ENCODE measurements at regions not wholly inside any gene's neighbourhood (a gene's known extent, or its start where the extent isn't known, plus 50 kb on each side); places are given as distances from the start of the nearest gene placed in this dataset.
"Not testable (repeated sequence)": the region's sequence is repeated elsewhere in the genome, so short reads cannot be mapped to it uniquely, and the experiment has no call there.

DNA sequence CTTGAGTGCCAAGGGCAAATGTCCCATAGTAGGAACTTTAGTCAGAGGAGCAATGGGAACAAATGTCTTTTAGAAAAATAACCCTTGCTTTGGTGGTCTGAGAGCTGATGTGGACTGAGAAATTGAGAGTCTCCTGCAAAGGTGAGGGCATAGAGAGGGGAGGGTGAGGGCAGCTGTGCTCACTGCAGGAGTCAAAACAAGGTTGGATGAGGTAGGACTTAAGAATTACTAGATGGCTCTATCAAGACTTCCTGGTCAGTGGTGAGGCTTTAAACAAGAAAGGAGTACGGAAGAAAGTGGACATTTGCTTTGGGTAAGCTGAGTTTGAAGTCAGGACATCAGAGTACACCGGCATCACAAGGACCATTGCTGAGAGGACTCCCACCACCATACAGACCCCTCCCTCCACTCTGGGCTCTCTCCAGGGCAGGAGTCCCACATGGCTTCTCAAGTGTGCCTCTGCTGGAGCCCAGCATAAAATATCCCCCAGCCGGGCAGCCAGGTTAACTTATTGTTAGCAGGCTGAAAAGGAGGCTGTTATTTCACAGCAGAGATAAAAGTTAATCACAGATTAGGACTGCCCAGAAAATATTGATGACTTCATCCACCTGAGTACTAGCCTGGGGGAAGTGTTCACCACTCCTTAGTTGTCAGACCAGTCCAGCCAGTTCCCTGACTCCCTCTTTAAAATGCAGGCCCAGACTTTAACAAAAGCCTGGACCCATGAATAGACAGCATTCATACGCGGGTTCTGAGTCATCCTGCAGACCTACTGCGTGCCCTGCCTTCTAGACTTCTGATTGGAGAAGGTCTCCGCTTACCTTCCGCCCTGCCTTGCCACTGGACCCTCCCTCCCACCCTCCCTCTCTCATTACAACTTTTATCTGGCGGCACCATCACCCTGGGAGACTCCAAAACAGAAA lies 167.2 kb downstream of the BCL2L11 start:
- not testable (repeated sequence) for H3K4me1 ChIP-seq (ENCODE audit: control insufficient read depth, insufficient read depth, low read length, unreplicated experiment); H3K4me3 ChIP-seq (ENCODE audit: low read depth, low read length); H3K79me2 ChIP-seq (ENCODE audit: control insufficient read depth, insufficient read depth, low read length, unreplicated experiment); H3K27ac ChIP-seq (ENCODE audit: low read depth, low read length); H3K36me3 ChIP-seq (ENCODE audit: insufficient read depth, low read length); H3K27me3 ChIP-seq (ENCODE audit: insufficient read depth, low read length); H2AFZ ChIP-seq (ENCODE audit: low read length, unreplicated experiment)

DNA sequence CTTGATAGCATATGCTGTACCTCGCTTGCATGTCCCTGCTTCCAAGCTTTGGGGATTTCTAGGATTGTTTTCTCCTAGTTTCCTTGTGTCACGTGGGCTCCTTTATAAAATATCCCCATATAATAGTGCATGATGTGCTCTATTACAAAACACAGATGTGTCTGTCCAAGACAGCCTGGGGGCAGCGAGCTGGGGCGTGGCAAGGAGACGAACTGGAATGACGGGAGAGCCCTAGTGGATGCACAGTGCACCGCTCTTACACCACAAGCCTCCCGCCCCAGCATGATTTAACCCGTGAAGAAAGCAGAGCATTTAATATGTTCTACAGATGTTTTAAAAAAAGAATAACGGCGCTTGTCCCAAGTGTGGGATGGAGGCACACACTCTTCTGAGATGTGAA lies 169.7 kb downstream of the BCL2L11 start:
- not testable (repeated sequence) for H3K27ac ChIP-seq (ENCODE audit: low read depth, low read length); H3K79me2 ChIP-seq (ENCODE audit: control insufficient read depth, insufficient read depth, low read length, unreplicated experiment); H3K27me3 ChIP-seq (ENCODE audit: insufficient read depth, low read length); H3K36me3 ChIP-seq (ENCODE audit: insufficient read depth, low read length); H2AFZ ChIP-seq (ENCODE audit: low read length, unreplicated experiment); H3K4me1 ChIP-seq (ENCODE audit: control insufficient read depth, insufficient read depth, low read length, unreplicated experiment); H3K4me3 ChIP-seq (ENCODE audit: low read depth, low read length)

DNA sequence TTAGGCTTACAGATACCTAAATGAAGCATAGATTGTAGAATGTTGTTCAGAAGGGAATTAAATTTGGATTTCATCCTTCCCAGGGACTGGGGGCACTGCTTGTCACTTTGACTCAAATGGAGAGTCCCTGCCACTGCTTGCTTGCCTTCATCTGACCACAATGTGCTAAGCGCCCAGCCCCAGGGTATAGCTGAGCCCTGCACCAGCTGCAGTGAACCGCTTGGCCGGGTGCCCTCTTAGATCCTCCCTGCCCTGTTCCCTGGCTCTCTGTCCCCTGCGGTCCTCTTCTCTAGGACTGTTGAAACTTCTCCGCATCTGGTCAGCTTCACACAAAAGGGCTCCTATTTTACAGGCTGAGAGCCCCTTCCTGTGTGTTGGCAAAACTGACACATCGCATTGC lies 170.9 kb downstream of the BCL2L11 start:
- not testable (repeated sequence) for H3K27ac ChIP-seq (ENCODE audit: low read depth, low read length); H2AFZ ChIP-seq (ENCODE audit: low read length, unreplicated experiment); H3K4me1 ChIP-seq (ENCODE audit: control insufficient read depth, insufficient read depth, low read length, unreplicated experiment); H3K27me3 ChIP-seq (ENCODE audit: insufficient read depth, low read length); H3K4me3 ChIP-seq (ENCODE audit: low read depth, low read length); H3K79me2 ChIP-seq (ENCODE audit: control insufficient read depth, insufficient read depth, low read length, unreplicated experiment); H3K36me3 ChIP-seq (ENCODE audit: insufficient read depth, low read length)

DNA sequence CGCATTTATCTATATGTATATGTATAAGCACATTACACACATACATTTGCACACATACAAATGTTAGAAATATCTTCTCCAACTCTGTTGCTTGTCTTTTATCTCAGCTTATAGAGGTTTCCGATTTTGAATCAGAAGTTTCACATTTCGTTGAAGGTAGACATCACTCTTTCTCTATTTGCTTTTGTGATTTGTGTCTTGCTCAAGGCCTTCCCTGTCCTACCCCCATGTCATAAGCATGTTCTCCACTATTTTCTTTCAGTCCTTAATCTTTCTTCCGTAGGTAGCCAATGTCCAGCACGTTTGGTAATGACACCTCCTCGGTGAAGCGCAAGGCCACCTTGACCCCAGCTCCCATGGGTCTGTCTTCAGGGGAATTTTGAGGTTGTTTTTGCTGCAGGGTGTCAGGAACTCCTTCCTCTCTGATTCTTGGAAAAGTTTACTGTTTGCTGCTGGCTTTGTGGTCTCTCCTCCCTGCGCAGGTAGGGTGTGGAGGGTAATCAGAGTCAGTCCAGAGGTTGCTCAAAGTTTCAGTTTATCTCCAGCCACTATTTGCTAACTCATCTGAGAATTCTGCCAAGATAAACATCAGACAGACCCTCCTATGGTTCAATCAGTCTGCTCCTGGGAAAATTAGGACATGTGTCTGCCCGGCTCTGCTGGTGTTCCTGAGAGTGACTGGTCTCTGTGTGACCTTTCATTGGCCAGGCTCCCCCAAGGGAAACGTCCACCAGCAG lies 171.7 kb downstream of the BCL2L11 start:
- H3K4me3 ChIP-seq (ENCODE audit: low read depth, low read length); H3K36me3 ChIP-seq (ENCODE audit: insufficient read depth, low read length); H3K27ac ChIP-seq (ENCODE audit: low read depth, low read length); H3K4me1 ChIP-seq (ENCODE audit: control insufficient read depth, insufficient read depth, low read length, unreplicated experiment); H3K79me2 ChIP-seq (ENCODE audit: control insufficient read depth, insufficient read depth, low read length, unreplicated experiment); H2AFZ ChIP-seq (ENCODE audit: low read length, unreplicated experiment); H3K27me3 ChIP-seq (ENCODE audit: insufficient read depth, low read length): not testable (repeated sequence)

DNA sequence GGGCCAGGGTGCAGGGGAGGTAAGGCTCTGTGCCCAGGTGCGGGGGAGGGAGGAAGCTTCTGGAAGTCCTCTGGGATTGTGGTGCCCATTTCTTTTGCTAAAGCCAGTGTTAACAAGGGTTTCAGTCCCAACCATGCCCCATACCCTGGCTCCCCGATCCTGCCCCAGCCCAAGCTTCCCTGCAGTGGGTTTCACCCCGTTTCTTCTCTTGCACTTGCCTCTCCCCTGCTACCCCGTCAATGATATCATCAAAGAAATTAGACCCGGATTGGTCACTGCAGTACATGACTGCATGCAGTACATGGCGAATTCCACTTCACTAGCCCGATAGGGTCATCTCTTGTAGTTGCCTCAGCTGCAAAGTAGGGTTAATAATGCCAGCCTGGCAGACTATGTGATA lies 174.0 kb downstream of the BCL2L11 start:
- H2AFZ ChIP-seq (ENCODE audit: low read length, unreplicated experiment); H3K4me3 ChIP-seq (ENCODE audit: low read depth, low read length): not testable (repeated sequence)

DNA sequence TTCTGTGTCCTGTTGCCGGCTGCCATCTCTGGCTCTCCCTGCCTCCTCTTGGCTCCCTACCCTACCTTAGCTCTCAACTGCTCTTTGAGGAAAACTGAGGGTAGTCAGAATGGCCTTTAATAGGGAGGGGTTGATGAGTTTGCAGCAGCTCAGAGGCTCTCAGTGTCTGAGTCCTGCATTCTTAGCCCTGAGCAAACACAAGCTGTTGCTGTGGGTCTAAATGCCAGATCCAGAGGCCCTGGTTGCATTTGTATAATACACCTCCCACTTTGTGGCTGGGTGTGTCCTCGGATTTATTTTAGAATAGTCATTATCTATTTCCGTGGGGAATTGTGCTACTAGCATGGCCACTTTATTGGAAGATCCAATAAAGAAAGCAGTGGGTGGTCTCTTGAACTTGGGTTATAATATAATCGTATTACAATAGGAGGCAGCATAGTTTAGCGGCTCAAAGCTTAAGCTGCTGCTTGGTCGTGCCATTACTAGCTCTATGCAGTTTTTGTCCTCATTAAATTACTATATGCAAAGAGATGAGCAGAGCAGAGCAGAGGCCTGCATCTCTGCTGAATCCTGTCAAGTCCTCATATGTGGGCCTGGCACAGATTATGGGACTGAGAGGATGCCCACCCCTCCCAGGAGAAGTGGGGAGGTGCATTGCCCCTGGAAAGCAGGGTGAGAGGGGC lies 175.5 kb downstream of the BCL2L11 start:
- not testable (repeated sequence) for H3K4me3 ChIP-seq (ENCODE audit: low read depth, low read length); H2AFZ ChIP-seq (ENCODE audit: low read length, unreplicated experiment); H3K4me1 ChIP-seq (ENCODE audit: control insufficient read depth, insufficient read depth, low read length, unreplicated experiment); H3K27me3 ChIP-seq (ENCODE audit: insufficient read depth, low read length); H3K36me3 ChIP-seq (ENCODE audit: insufficient read depth, low read length); H3K79me2 ChIP-seq (ENCODE audit: control insufficient read depth, insufficient read depth, low read length, unreplicated experiment); H3K27ac ChIP-seq (ENCODE audit: low read depth, low read length)

More for the DNA sequence above, 174.0 kb downstream of the BCL2L11 start:
- H3K27me3 ChIP-seq (ENCODE audit: insufficient read depth, low read length); H3K79me2 ChIP-seq (ENCODE audit: control insufficient read depth, insufficient read depth, low read length, unreplicated experiment); H3K36me3 ChIP-seq (ENCODE audit: insufficient read depth, low read length); H3K4me1 ChIP-seq (ENCODE audit: control insufficient read depth, insufficient read depth, low read length, unreplicated experiment); H3K27ac ChIP-seq (ENCODE audit: low read depth, low read length): not testable (repeated sequence)

DNA sequence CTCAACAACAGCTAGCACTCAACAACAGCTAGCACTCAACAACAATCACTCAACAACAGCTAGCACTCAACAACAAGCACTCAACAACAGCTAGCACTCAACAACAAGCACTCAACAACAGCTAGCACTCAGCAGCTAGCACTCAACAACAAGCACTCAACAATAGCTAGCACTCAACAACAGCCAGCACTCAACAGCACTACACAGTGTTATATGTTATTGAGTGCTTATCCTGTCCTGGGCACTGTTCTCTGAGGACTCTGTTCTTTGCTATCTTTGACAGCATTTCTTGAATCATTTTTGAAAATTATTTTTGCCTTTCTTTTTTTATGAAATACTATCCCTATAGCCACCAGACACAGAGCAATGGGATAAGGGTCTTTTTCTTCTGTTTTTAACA lies 176.4 kb downstream of the BCL2L11 start:
- H3K4me3 ChIP-seq (ENCODE audit: low read depth, low read length); H3K4me1 ChIP-seq (ENCODE audit: control insufficient read depth, insufficient read depth, low read length, unreplicated experiment); H3K79me2 ChIP-seq (ENCODE audit: control insufficient read depth, insufficient read depth, low read length, unreplicated experiment); H3K36me3 ChIP-seq (ENCODE audit: insufficient read depth, low read length); H3K27me3 ChIP-seq (ENCODE audit: insufficient read depth, low read length); H2AFZ ChIP-seq (ENCODE audit: low read length, unreplicated experiment); H3K27ac ChIP-seq (ENCODE audit: low read depth, low read length): not testable (repeated sequence)

DNA sequence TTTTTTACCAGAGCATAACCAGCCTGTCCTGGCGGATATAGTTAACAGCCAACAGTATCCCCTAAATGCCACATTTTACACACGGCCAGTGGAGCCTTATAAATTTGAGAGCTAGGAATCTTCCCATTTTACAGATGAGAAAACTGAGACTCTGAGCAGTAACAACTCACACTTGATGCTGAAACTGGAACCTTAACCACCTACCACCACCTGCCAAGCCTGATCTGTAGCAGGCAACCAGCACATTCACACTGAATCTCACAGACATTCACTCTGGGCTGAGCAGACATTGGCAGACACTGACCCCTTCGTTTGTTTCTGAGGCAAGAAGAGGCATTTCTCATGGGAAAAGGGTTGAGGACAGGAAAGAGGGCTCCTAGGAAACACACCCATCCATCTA lies 178.2 kb downstream of the BCL2L11 start:
- H3K27ac ChIP-seq (ENCODE audit: low read depth, low read length); H3K36me3 ChIP-seq (ENCODE audit: insufficient read depth, low read length); H3K4me3 ChIP-seq (ENCODE audit: low read depth, low read length); H3K27me3 ChIP-seq (ENCODE audit: insufficient read depth, low read length); H3K4me1 ChIP-seq (ENCODE audit: control insufficient read depth, insufficient read depth, low read length, unreplicated experiment); H2AFZ ChIP-seq (ENCODE audit: low read length, unreplicated experiment); H3K79me2 ChIP-seq (ENCODE audit: control insufficient read depth, insufficient read depth, low read length, unreplicated experiment): not testable (repeated sequence)

DNA sequence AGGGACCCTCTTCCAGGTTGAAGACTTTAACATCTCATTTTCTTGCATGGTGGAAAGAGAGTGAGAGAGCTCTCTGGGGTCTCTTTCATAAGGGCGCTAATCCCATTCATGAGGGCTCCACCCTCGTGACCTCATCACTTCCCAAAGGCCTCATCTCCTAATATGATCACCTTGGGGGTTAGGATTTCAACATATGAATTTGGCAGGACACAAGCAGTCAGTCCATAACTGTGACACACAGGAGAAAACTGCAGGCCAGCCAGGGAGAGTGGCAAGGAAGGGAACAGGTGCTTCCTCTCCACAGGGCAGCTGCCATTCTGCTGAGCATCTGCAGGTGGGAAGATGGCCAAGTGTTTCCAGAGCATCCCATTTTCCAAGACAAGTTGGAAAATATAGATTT lies 178.9 kb downstream of the BCL2L11 start:
- H2AFZ ChIP-seq (ENCODE audit: low read length, unreplicated experiment); H3K79me2 ChIP-seq (ENCODE audit: control insufficient read depth, insufficient read depth, low read length, unreplicated experiment); H3K27ac ChIP-seq (ENCODE audit: low read depth, low read length); H3K4me3 ChIP-seq (ENCODE audit: low read depth, low read length); H3K27me3 ChIP-seq (ENCODE audit: insufficient read depth, low read length); H3K4me1 ChIP-seq (ENCODE audit: control insufficient read depth, insufficient read depth, low read length, unreplicated experiment); H3K36me3 ChIP-seq (ENCODE audit: insufficient read depth, low read length): not testable (repeated sequence)

DNA sequence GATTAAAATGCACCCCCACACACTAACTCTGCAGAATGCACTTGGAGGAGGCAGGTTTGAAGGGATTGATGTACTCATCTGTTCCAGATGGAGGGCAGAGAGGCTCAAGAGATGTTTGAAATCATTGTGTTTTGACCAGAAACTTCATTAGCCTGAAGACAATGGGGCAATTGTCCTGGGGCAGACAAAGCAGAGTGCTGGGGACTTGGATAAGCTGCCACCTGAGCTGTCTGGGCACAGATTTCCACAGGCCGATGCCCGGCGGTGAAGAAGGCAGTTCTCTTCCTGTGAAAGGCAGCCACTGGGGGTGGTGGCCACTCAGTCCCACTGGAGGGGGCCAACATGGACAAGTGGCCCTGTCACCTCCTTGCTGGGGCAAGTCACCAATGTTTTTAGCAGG lies 181.0 kb downstream of the BCL2L11 start:
- not testable (repeated sequence) for H3K4me3 ChIP-seq (ENCODE audit: low read depth, low read length); H3K36me3 ChIP-seq (ENCODE audit: insufficient read depth, low read length); H3K4me1 ChIP-seq (ENCODE audit: control insufficient read depth, insufficient read depth, low read length, unreplicated experiment); H3K79me2 ChIP-seq (ENCODE audit: control insufficient read depth, insufficient read depth, low read length, unreplicated experiment); H2AFZ ChIP-seq (ENCODE audit: low read length, unreplicated experiment); H3K27ac ChIP-seq (ENCODE audit: low read depth, low read length); H3K27me3 ChIP-seq (ENCODE audit: insufficient read depth, low read length)
